WERI-Rb-1 (cell line): ENCODE measurements at regions not wholly inside any gene's neighbourhood (a gene's known extent, or its start where the extent isn't known, plus 50 kb on each side); places are given as distances from the start of the nearest gene placed in this dataset.

Source experiments
- DNase-seq: peaks from one replicate; pipeline ENCODE4 v3.0.0-alpha.2; 2020
- H3K27ac ChIP-seq: fragments of 250-450 bp; sonication (Bioruptor Pico); 2 replicates; pipeline ENCODE4 v1.5.1; 2020; ENCODE audit warnings: mild to moderate bottlenecking, moderate library complexity
- H3K27me3 ChIP-seq: fragments of 250-450 bp; sonication (Bioruptor Pico); 2 replicates; pipeline ENCODE4 v1.5.1; 2021; ENCODE audit warnings: mild to moderate bottlenecking, low read depth, moderate library complexity; ENCODE audit not compliant: insufficient read depth, severe bottlenecking
- H3K36me3 ChIP-seq: fragments of 250-450 bp; sonication (Bioruptor Pico); 2 replicates; pipeline ENCODE4 v1.5.1; 2020; ENCODE audit warnings: mild to moderate bottlenecking, moderate library complexity
- H3K4me3 ChIP-seq: 2 replicates; pipeline ENCODE4 v1.5.1; 2011; ENCODE audit warnings: low read depth, mild to moderate bottlenecking, control low read depth, low read length
- H3K9me3 ChIP-seq: fragments of 250-450 bp; sonication (Bioruptor Pico); 2 replicates; pipeline ENCODE4 v1.5.1; 2021; ENCODE audit warnings: mild to moderate bottlenecking, moderate library complexity; ENCODE audit not compliant: severe bottlenecking
- CTCF ChIP-seq: IDR thresholded peaks from 2 replicates; pipeline ENCODE4 v1.5.1; 2011; ENCODE audit warnings: low read depth, mild to moderate bottlenecking, control low read depth, inconsistent platforms, low read length

DNA sequence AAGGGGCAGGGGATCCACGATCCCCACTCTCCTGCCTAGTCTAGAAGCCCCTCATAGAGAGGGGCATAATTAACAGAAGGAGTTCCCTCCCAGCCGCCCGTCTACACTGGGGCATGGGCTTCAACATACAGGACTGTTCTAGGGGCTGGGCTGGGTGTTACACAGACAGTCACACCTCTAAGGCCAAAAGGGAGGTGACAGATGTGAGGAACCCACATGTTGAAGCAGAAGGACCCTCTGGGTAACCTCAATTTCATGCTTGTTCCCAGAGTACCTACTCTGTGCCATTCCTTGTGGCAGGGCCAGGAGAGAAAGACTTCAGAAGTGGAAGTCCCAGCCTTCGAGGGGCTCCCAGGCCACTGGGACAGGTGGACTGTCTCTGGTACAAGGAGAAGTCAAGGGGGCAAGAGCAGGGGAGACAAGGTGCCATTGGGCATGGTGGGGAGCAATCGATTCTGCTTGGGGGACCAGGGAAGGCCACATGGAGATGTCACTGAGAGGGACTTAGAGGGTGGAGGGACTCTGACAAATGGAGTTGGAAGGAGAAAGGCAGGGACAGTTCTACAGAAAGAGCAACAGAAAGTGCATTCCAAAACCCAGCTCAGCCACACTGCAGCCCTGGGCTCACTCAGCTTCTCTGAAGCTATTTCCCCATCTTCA is 71.3 kb downstream of the CPN2 start:
- Histone ChIP-seq H3K36me3 (no peaks in the 10 kb centered on the region), H3K4me3 (no peak overlapping the region), H3K27me3 (no peaks in the 10 kb centered on the region), H3K9me3 (no peaks in the 10 kb centered on the region), H3K27ac (no peak overlapping the region)
- no peak for TF ChIP-seq CTCF
- no peak for DNase-seq

DNA sequence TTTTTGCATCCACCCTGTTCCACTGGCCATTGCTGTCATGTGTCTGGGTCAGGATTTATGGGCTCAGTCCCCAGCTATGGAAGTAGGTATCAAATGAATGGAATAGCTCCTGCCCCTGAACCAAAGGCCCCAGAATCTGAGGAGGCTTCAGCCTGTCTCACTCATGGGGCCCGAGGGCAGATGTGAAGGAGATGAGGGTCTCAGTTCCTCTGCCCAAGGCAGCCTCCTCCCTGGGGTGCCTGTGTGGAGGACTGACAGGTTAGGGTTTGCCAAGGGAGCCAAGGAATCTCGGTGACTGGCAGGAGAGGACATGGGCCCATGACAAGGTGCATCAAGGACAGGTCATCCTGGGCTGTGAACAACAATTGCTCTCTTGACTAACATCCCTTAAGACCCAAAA is 70.4 kb downstream of the CPN2 start:
- no peak overlapping the region for H3K27ac ChIP-seq
- no peak overlapping the region for H3K4me3 ChIP-seq
- no peaks in the 10 kb centered on the region for H3K36me3 ChIP-seq
- H3K9me3 ChIP-seq, result no peaks in the 10 kb centered on the region
- DNase-seq, result no peak
- TF ChIP-seq CTCF, result no peak
- H3K27me3 ChIP-seq, result no peaks in the 10 kb centered on the region

GRCh38 chr3:194281306-194281705 is 69.8 kb downstream of the CPN2 start:
- H3K27ac ChIP-seq, result no peak overlapping the region
- TF ChIP-seq CTCF, result no peak

DNA sequence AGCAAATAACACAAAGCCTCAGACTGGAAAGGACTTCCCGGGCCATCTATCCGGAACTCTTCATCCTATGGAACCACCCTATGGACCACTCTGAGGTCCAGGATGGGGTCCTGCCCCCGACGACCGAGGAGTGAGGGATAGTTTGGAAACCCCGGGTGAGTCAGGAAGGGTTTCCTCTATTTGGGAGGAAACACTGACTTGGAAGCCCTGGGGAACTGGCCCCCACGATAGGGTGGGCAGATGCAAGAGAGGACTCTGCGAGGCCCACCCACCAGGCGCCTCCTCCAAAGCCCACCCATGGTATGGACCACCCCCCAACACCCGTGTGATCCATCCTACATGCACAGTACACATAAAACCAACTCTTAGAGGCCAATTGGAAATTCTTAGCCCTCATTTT is 69.4 kb downstream of the CPN2 start:
- H3K27ac ChIP-seq, result no peak overlapping the region
- no peaks in the 10 kb centered on the region for H3K36me3 ChIP-seq
- no peak for TF ChIP-seq CTCF
- H3K9me3 ChIP-seq, result no peaks in the 10 kb centered on the region
- H3K27me3 ChIP-seq, result no peaks in the 10 kb centered on the region
- DNase-seq, result no peak
- H3K4me3 ChIP-seq, result no peak overlapping the region

More at GRCh38 chr3:194281306-194281705, 69.8 kb downstream of the CPN2 start:
- no peak overlapping the region for H3K4me3 ChIP-seq
- H3K36me3 ChIP-seq, result no peaks in the 10 kb centered on the region
- H3K9me3 ChIP-seq, result no peaks in the 10 kb centered on the region
- H3K27me3 ChIP-seq, result no peaks in the 10 kb centered on the region
- DNase-seq, result no peak

- Histone ChIP-seq H3K4me3 (no peak overlapping the region), H3K36me3 (no peaks in the 10 kb centered on the region), H3K9me3 (no peaks in the 10 kb centered on the region), H3K27me3 (no peaks in the 10 kb centered on the region), H3K27ac (no peak overlapping the region)
- DNase-seq, result no peak
- no peak for TF ChIP-seq CTCF
Observed at GRCh38 chr3:194282436-194283122, 68.5 kb downstream of the CPN2 start.
